OCI-LY3 (cell line): ENCODE measurements at regions not wholly inside any gene's neighbourhood (a gene's known extent, or its start where the extent isn't known, plus 50 kb on each side); places are given as distances from the start of the nearest gene placed in this dataset.

Source experiments
- CTCF ChIP-seq: fragments of 200-600, 300-600 bp; sonication (generic); IDR thresholded peaks from 2 replicates; pipeline ENCODE4 v1.5.1; 2014; ENCODE audit warnings: antibody characterized with exemption, low read length, low read depth
- EZH2phosphoT487 ChIP-seq: fragments of 200-600 bp; shearing (Covaris generic); IDR thresholded peaks from 2 replicates; pipeline ENCODE4 v1.6.1; 2018; ENCODE audit warnings: antibody characterized with exemption, mixed run types, low read depth

- TF ChIP-seq EZH2phosphoT487 (no peak), CTCF (no peak)
Measured at GRCh38 chr5:96528826-96529474, 95.9 kb upstream of the PCSK1 start.
